ENCODE measurements at regions not wholly inside any gene's neighbourhood (a gene's known extent, or its start where the extent isn't known, plus 50 kb on each side); places are given as distances from the start of the nearest gene placed in this dataset.
"Not testable (repeated sequence)": the region's sequence is repeated elsewhere in the genome, so short reads cannot be mapped to it uniquely, and the experiment has no call there.

- Histone ChIP-seq H3K27ac (no peak overlapping the region), H3K9me3 (no peaks in the 10 kb centered on the region), H3K27me3 (replicated peaks; ENCODE audit: insufficient read depth) (no peaks in the 10 kb centered on the region), H3K4me3 (no peak overlapping the region), H3K36me3 (no peaks in the 10 kb centered on the region), H3K4me1 (ENCODE audit: control insufficient read depth in 1 of 2, low read depth in 2 of 2) (peaks cover 6 to 13% of the 10 kb centered on the region in 2 donors)
- no peak for TF ChIP-seq CTCF (IDR thresholded peaks at IDR 0.05)
- ATAC-seq (ENCODE audit: insufficient number of reproducible peaks, low FRiP score, low read depth) (no peak), DNase-seq (ENCODE audit: low spot score) (no peak)
Observed at GRCh38 chr15:69562116-69562515, 109.5 kb downstream of the RPLP1 start.

- TF ChIP-seq CTCF (IDR thresholded peaks at IDR 0.05) = no peak
- Histone ChIP-seq H3K36me3 (no peaks in the 10 kb centered on the region), H3K27ac (no peak overlapping the region), H3K27me3 (replicated peaks; ENCODE audit: insufficient read depth) (no peaks in the 10 kb centered on the region), H3K4me3 (no peak overlapping the region), H3K4me1 (ENCODE audit: control insufficient read depth in 1 of 2, low read depth in 2 of 2) (peaks cover 6 to 9% of the 10 kb centered on the region in 2 donors), H3K9me3 (no peaks in the 10 kb centered on the region)
- ATAC-seq (ENCODE audit: insufficient number of reproducible peaks, low FRiP score, low read depth) = no peak
- no peak for DNase-seq (ENCODE audit: low spot score)
Observed at GRCh38 chr15:69562564-69562963, 109.9 kb downstream of the RPLP1 start.

- DNase-seq (ENCODE audit: low spot score) = no peak
- no peak for TF ChIP-seq CTCF (IDR thresholded peaks at IDR 0.05)
- no peak for ATAC-seq (ENCODE audit: insufficient number of reproducible peaks, low FRiP score, low read depth)
- no peak overlapping the region for H3K27ac ChIP-seq
- H3K27me3 ChIP-seq (replicated peaks; ENCODE audit: insufficient read depth) = no peaks in the 10 kb centered on the region
- H3K4me1 ChIP-seq (ENCODE audit: control insufficient read depth in 1 of 2, low read depth in 2 of 2) = peaks cover 5 to 17% of the 10 kb centered on the region in 2 donors
- H3K9me3 ChIP-seq = no peaks in the 10 kb centered on the region
- H3K4me3 ChIP-seq = no peak overlapping the region
- no peaks in the 10 kb centered on the region for H3K36me3 ChIP-seq
Observed at GRCh38 chr15:69565066-69565655, 112.5 kb downstream of the RPLP1 start.

GRCh38 chr15:69567238-69567760, 114.7 kb downstream of the RPLP1 start:
- H3K4me3 ChIP-seq; H3K36me3 ChIP-seq; ATAC-seq (ENCODE audit: insufficient number of reproducible peaks, low FRiP score, low read depth); DNase-seq (ENCODE audit: low spot score); H3K9me3 ChIP-seq; H3K27me3 ChIP-seq (replicated peaks; ENCODE audit: insufficient read depth): not testable (repeated sequence)
- peak overlapping the region in 1 of 2 donors; percentile 77 for H3K27ac ChIP-seq
- H3K4me1 ChIP-seq (ENCODE audit: control insufficient read depth in 1 of 2, low read depth in 2 of 2) = peaks cover 5 to 17% of the 10 kb centered on the region in 2 donors

GRCh38 chr15:69568173-69569009, 115.8 kb downstream of the RPLP1 start:
- peaks cover 5 to 17% of the 10 kb centered on the region in 2 donors for H3K4me1 ChIP-seq (ENCODE audit: control insufficient read depth in 1 of 2, low read depth in 2 of 2)
- H3K4me3 ChIP-seq = no peak overlapping the region
- TF ChIP-seq CTCF (IDR thresholded peaks at IDR 0.05) = no peak
- H3K9me3 ChIP-seq = no peaks in the 10 kb centered on the region
- DNase-seq (ENCODE audit: low spot score) (peak; percentile 45), ATAC-seq (ENCODE audit: insufficient number of reproducible peaks, low FRiP score, low read depth) (peak; percentile 92)
- no peaks in the 10 kb centered on the region for H3K36me3 ChIP-seq
- H3K27ac ChIP-seq = peak overlapping the region; percentile 63 to 77
- H3K27me3 ChIP-seq (replicated peaks; ENCODE audit: insufficient read depth) = no peaks in the 10 kb centered on the region
